ENCODE measurements at regions not wholly inside any gene's neighbourhood (a gene's known extent, or its start where the extent isn't known, plus 50 kb on each side); places are given as distances from the start of the nearest gene placed in this dataset.

- H3K27me3 ChIP-seq (ENCODE audit: control insufficient read depth, insufficient read depth, low read length) = no peaks in the 10 kb centered on the region
- no peak for TF ChIP-seq CTCF (IDR thresholded peaks at IDR 0.05; ENCODE audit: low read depth, low read length)
- ChIA-PET POLR2A (no interaction called here), CTCF (interaction anchor here (0.9 kb wide), 1 partner anchor 416 kb away, joined by 3 read pairs; no protein-coding TSS in a partner anchor)
- no peak overlapping the region for H3K27ac ChIP-seq (ENCODE audit: low read depth, low read length)
- H3K4me3 ChIP-seq (ENCODE audit: low read depth, low read length) = no peak overlapping the region
- no peak for DNase-seq (ENCODE audit: low read depth, low spot score)
- H3K9me3 ChIP-seq (ENCODE audit: control insufficient read depth, insufficient read depth, low read length) = no peaks in the 10 kb centered on the region
Observed at GRCh38 chr7:124369310-124369709, 336.4 kb upstream of the TMEM229A start.

- H3K27ac ChIP-seq (ENCODE audit: low read depth, low read length) = no peak overlapping the region
- CTCF ChIA-PET = no interaction called here
- TF ChIP-seq CTCF (IDR thresholded peaks at IDR 0.05; ENCODE audit: low read depth, low read length) = no peak
- POLR2A ChIA-PET = no interaction called here
- H3K27me3 ChIP-seq (ENCODE audit: control insufficient read depth, insufficient read depth, low read length) = no peaks in the 10 kb centered on the region
- DNase-seq (ENCODE audit: low read depth, low spot score) = no peak
- no peak overlapping the region for H3K4me3 ChIP-seq (ENCODE audit: low read depth, low read length)
- no peaks in the 10 kb centered on the region for H3K9me3 ChIP-seq (ENCODE audit: control insufficient read depth, insufficient read depth, low read length)
Observed at GRCh38 chr7:124366118-124366517, 333.3 kb upstream of the TMEM229A start.

- no peak for DNase-seq (ENCODE audit: low read depth, low spot score)
- ChIA-PET CTCF (interaction anchor here (0.9 kb wide), 1 partner anchor 210 kb away, joined by 3 read pairs; no protein-coding TSS in a partner anchor), POLR2A (no interaction called here)
- no peaks in the 10 kb centered on the region for H3K27me3 ChIP-seq (ENCODE audit: control insufficient read depth, insufficient read depth, low read length)
- no peak overlapping the region for H3K27ac ChIP-seq (ENCODE audit: low read depth, low read length)
- TF ChIP-seq CTCF (IDR thresholded peaks at IDR 0.05; ENCODE audit: low read depth, low read length) = no peak
- H3K4me3 ChIP-seq (ENCODE audit: low read depth, low read length) = no peak overlapping the region
- H3K9me3 ChIP-seq (ENCODE audit: control insufficient read depth, insufficient read depth, low read length) = no peaks in the 10 kb centered on the region
Observed at GRCh38 chr7:124364283-124364682, 331.4 kb upstream of the TMEM229A start.

DNA sequence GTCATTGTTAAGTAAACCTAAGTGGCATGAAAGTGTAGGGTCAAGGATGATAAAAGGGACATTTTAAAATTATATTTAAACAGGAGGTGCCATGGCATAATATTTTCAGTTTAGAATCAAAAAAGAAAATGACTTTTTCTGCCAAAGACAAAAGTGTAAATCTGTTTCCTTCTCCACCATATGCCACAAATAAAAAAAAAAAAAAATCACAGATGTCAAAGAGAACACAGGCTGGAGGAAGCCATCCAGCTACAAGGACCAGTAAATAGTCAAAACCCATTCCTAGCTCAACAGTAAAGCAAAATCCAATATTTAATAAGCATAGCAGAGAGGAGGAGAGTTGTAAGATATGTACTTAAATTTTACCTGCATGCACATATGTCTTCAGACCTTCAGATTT lies 321.3 kb upstream of the TMEM229A start:
- TF ChIP-seq CTCF (IDR thresholded peaks at IDR 0.05; ENCODE audit: low read depth, low read length) = no peak
- Histone ChIP-seq H3K27me3 (ENCODE audit: control insufficient read depth, insufficient read depth, low read length) (no peaks in the 10 kb centered on the region), H3K4me3 (ENCODE audit: low read depth, low read length) (no peak overlapping the region), H3K27ac (ENCODE audit: low read depth, low read length) (no peak overlapping the region), H3K9me3 (ENCODE audit: control insufficient read depth, insufficient read depth, low read length) (no peaks in the 10 kb centered on the region)
- POLR2A ChIA-PET = no interaction called here
- DNase-seq (ENCODE audit: low read depth, low spot score) = no peak
- CTCF ChIA-PET = no interaction called here

DNA sequence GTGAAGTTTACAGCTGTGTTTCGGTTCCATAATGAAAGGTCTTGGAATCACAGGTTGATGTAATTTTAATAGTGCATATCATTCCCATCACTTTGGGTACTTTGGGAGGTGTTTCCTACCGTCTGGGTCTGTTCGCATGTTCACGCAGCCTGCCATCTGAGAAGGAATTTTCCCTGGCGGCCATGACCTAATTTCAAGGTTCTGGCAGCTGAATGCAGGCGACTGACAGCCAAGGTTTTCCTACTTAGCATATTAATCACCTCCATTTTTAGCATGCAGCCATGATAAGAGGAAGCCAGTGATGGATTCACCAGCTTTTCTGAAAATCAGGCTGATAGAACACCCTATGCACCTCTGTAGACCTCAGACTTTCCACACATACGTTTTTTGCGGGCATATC lies 319.1 kb upstream of the TMEM229A start:
- Histone ChIP-seq H3K27ac (ENCODE audit: low read depth, low read length) (no peak overlapping the region), H3K4me3 (ENCODE audit: low read depth, low read length) (no peak overlapping the region), H3K27me3 (ENCODE audit: control insufficient read depth, insufficient read depth, low read length) (no peaks in the 10 kb centered on the region), H3K9me3 (ENCODE audit: control insufficient read depth, insufficient read depth, low read length) (no peaks in the 10 kb centered on the region)
- no peak for DNase-seq (ENCODE audit: low read depth, low spot score)
- ChIA-PET CTCF (no interaction called here), POLR2A (no interaction called here)
- no peak for TF ChIP-seq CTCF (IDR thresholded peaks at IDR 0.05; ENCODE audit: low read depth, low read length)

All from AG04450 (cell line).